OCI-LY7 (cell line): ENCODE measurements at regions not wholly inside any gene's neighbourhood (a gene's known extent, or its start where the extent isn't known, plus 50 kb on each side); places are given as distances from the start of the nearest gene placed in this dataset.
"Not testable (repeated sequence)": the region's sequence is repeated elsewhere in the genome, so short reads cannot be mapped to it uniquely, and the experiment has no call there.

ENCODE experiments used
- BruUV-seq: library from RNA; stranded (reverse); fragments of 400-500 nt; replicated peaks from 2 replicates; lab custom pipeline; 2021; lab: Mats Ljungman, UMichigan
- CTCF ChIA-PET: fragments of 300-600 bp; sonication (Branson Sonifier 250); formaldehyde crosslinking; loops from one replicate; lab custom pipeline; 2022; ENCODE audit warnings: antibody characterized with exemption; ENCODE audit not compliant: unreplicated experiment; lab: Charles Lee
- POLR2A ChIA-PET: fragments of 300-600 bp; sonication (Branson Sonifier 250); formaldehyde crosslinking; loops from one replicate; lab custom pipeline; 2022; ENCODE audit warnings: antibody characterized with exemption; lab: Charles Lee
- DNase-seq: peaks from one replicate; pipeline ENCODE4 v3.0.0-alpha.2; 2015; ENCODE audit warnings: low spot score
- H2AFZ ChIP-seq: fragments of 200-600 bp; sonication (generic), shearing (Covaris generic); 2 replicates; pipeline ENCODE4 v1.6.1; 2014; ENCODE audit warnings: mild to moderate bottlenecking, antibody characterized with exemption, low read length, moderate library complexity
- H3K27ac ChIP-seq: fragments of 200-600 bp; sonication (generic); 2 replicates; pipeline ENCODE4 v1.5.1; 2014; ENCODE audit warnings: mixed run types, low read depth, mild to moderate bottlenecking, moderate library complexity, low read length, inconsistent platforms; ENCODE audit not compliant: poor library complexity, severe bottlenecking
- H3K36me3 ChIP-seq: fragments of 200-600 bp; sonication (generic); 2 replicates; pipeline ENCODE4 v1.6.1; 2014; ENCODE audit warnings: mild to moderate bottlenecking, antibody characterized with exemption, low read length, moderate library complexity, mixed read lengths; ENCODE audit not compliant: insufficient read depth
- H3K4me1 ChIP-seq: fragments of 200-600 bp; sonication (generic); 2 replicates; pipeline ENCODE4 v1.5.1; 2014; ENCODE audit warnings: mild to moderate bottlenecking, low read length; ENCODE audit not compliant: insufficient read depth, poor library complexity, severe bottlenecking
- H3K4me2 ChIP-seq: fragments of 200-600 bp; sonication (generic); 2 replicates; pipeline ENCODE4 v1.6.1; 2014; ENCODE audit warnings: mild to moderate bottlenecking, low read length
- H3K4me3 ChIP-seq: fragments of 200-600 bp; sonication (generic); 2 replicates; pipeline ENCODE4 v1.5.1; 2014; ENCODE audit warnings: mild to moderate bottlenecking, low read depth, low read length; ENCODE audit not compliant: poor library complexity, severe bottlenecking
- H3K79me2 ChIP-seq: fragments of 200-600 bp; sonication (generic); 2 replicates; pipeline ENCODE4 v1.6.1; 2016; ENCODE audit warnings: low read depth, mild to moderate bottlenecking, low read length, moderate library complexity, mixed read lengths; ENCODE audit not compliant: insufficient read depth
- H3K9me2 ChIP-seq: fragments of 200-600 bp; sonication (generic); 2 replicates; pipeline ENCODE4 v1.6.1; 2016; ENCODE audit warnings: mild to moderate bottlenecking, low read length, mixed read lengths; ENCODE audit not compliant: insufficient read depth
- H3K9me3 ChIP-seq: fragments of 200-600 bp; sonication (generic); 2 replicates; pipeline ENCODE4 v1.6.1; 2014; ENCODE audit warnings: mild to moderate bottlenecking, mixed run types, low read length, mixed read lengths
- H4K20me1 ChIP-seq: fragments of 200-600 bp; sonication (generic); 2 replicates; pipeline ENCODE4 v1.6.1; 2014; ENCODE audit warnings: mild to moderate bottlenecking, antibody characterized with exemption, low read length, moderate library complexity, mixed read lengths; ENCODE audit not compliant: insufficient read depth
- EZH2phosphoT487 ChIP-seq: fragments of 200-600 bp; sonication (generic); IDR thresholded peaks from 2 replicates; pipeline ENCODE4 v1.6.1; 2018; ENCODE audit warnings: low read depth, borderline replicate concordance, mild to moderate bottlenecking, mixed run types, antibody characterized with exemption, low read length, moderate library complexity, mixed read lengths
- intact Hi-C: fragments of 100-400 bp; cut with micrococcal nuclease; formaldehyde crosslinking; loops from one replicate; pipeline ENCODE4 v1.10.0; 2022; ENCODE audit not compliant: unreplicated experiment
- TF ChIP-seq, protein P1 (sequence below): fragments of 200-600 bp; sonication (generic); conservative IDR thresholded peaks from 2 replicates; pipeline ENCODE4 v1.5.1; 2014; ENCODE audit warnings: mild to moderate bottlenecking, antibody characterized with exemption, low read length, moderate library complexity, mixed read lengths

- ChIA-PET CTCF (no interaction called here), POLR2A (no interaction called here)
- Histone ChIP-seq H3K27ac (no peak overlapping the region), H3K79me2 (no peaks in the 10 kb centered on the region), H2AFZ (no peak overlapping the region), H3K4me1 (no peaks in the 10 kb centered on the region), H3K4me3 (no peak overlapping the region), H3K36me3 (no peaks in the 10 kb centered on the region), H3K9me2 (no peaks in the 10 kb centered on the region), H3K4me2 (no peak overlapping the region), H3K9me3 (no peaks in the 10 kb centered on the region), H4K20me1 (no peaks in the 10 kb centered on the region)
- intact Hi-C loops: no loop called here
- no peak for DNase-seq
- BruUV-seq: no TSS peak
- TF ChIP-seq, protein P1, sequence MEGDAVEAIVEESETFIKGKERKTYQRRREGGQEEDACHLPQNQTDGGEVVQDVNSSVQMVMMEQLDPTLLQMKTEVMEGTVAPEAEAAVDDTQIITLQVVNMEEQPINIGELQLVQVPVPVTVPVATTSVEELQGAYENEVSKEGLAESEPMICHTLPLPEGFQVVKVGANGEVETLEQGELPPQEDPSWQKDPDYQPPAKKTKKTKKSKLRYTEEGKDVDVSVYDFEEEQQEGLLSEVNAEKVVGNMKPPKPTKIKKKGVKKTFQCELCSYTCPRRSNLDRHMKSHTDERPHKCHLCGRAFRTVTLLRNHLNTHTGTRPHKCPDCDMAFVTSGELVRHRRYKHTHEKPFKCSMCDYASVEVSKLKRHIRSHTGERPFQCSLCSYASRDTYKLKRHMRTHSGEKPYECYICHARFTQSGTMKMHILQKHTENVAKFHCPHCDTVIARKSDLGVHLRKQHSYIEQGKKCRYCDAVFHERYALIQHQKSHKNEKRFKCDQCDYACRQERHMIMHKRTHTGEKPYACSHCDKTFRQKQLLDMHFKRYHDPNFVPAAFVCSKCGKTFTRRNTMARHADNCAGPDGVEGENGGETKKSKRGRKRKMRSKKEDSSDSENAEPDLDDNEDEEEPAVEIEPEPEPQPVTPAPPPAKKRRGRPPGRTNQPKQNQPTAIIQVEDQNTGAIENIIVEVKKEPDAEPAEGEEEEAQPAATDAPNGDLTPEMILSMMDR: no peak
- TF ChIP-seq EZH2phosphoT487: no peak
Observed at GRCh38 chrX:138255373-138255772, 456.1 kb downstream of the FGF13 start.

DNA sequence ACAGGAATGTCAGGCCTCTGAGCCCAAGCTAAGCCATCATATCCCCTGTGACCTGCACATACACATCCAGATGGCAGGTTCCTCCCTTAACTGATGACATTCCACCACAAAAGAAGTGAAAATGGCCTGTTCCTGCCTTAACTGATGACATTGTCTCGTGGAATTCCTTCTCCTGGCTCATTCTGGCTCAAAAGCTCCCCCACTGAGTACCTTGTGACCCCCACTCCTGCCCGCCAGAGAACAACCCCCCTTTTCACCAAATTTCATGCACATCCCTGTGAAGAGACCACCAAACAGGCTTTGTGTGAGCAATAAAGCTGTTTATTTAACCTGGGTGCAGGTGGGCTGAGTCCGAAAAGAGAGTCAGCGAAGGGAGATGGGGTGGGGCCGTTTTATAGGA is 447.4 kb downstream of the FGF13 start:
- H3K36me3 ChIP-seq, intact Hi-C loops, CTCF ChIA-PET: not testable (repeated sequence)

DNA sequence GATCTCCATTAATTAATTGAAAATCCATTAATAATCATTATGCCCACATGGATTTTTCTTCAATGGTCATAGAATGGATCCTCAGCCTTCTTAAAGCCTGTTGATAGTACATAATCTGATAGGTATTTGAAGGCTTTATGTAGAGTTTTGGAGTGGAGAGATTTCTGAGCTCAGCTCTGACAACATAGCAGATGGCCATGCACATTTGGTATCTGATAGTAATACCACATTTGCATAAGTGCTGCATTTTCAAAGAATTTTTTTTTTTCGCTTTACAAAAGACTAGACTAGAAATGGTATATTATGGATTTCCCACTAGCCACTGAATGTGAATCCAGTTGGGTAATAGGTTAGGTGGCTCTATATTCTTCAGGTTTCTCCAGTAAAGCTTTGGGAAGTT is 440.6 kb downstream of the FGF13 start:
- Histone ChIP-seq H3K79me2 (no peaks in the 10 kb centered on the region), H3K27ac (no peak overlapping the region), H3K4me2 (no peak overlapping the region), H2AFZ (no peak overlapping the region), H3K36me3 (no peaks in the 10 kb centered on the region), H3K9me2 (no peaks in the 10 kb centered on the region), H3K9me3 (no peaks in the 10 kb centered on the region), H3K4me1 (no peaks in the 10 kb centered on the region), H4K20me1 (no peaks in the 10 kb centered on the region), H3K4me3 (no peak overlapping the region)
- no TSS peak for BruUV-seq
- CTCF ChIA-PET: no interaction called here
- POLR2A ChIA-PET: no interaction called here
- TF ChIP-seq, protein P1: no peak
- no peak for TF ChIP-seq EZH2phosphoT487
- no peak for DNase-seq
- intact Hi-C loops: no loop called here

More for the DNA sequence above, 447.4 kb downstream of the FGF13 start:
- BruUV-seq, H4K20me1 ChIP-seq, DNase-seq, H3K27ac ChIP-seq, H2AFZ ChIP-seq, H3K4me1 ChIP-seq, H3K79me2 ChIP-seq, POLR2A ChIA-PET, H3K4me2 ChIP-seq, H3K9me3 ChIP-seq, H3K9me2 ChIP-seq, H3K4me3 ChIP-seq: not testable (repeated sequence)

GRCh38 chrX:138282598-138283150 is 428.8 kb downstream of the FGF13 start:
- H3K27ac ChIP-seq, H3K36me3 ChIP-seq, H3K9me2 ChIP-seq, H3K9me3 ChIP-seq, H3K4me1 ChIP-seq, H2AFZ ChIP-seq, DNase-seq, POLR2A ChIA-PET, BruUV-seq, intact Hi-C loops, H3K4me3 ChIP-seq, CTCF ChIA-PET, H3K4me2 ChIP-seq, H4K20me1 ChIP-seq, H3K79me2 ChIP-seq: not testable (repeated sequence)
